ENCODE measurements at regions not wholly inside any gene's neighbourhood (a gene's known extent, or its start where the extent isn't known, plus 50 kb on each side); places are given as distances from the start of the nearest gene placed in this dataset.

DNA sequence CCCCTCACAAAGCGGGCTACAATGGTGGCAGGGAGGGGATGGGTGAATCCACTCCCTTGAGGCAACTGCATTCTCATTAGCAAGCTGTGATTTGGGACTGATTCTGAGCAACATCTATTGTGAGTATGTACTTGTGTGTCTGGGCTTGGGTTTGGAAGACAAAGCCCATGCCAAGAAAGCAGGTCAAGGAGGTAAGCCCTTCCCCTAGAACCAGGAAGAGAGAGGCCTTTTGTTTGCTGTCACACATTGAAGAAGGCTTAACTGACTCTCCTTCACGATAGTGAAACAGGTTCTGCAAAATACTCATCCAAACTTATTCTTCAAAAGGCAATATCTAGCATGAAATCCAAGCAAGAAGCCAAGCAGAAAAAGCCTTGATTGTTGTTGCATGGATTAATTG lies 403.1 kb upstream of the ID4 start:
- Histone ChIP-seq H3K79me2 (ENCODE audit: low read length) (no peaks in the 10 kb centered on the region), H3K27me3 (ENCODE audit: low read length) (no peaks in the 10 kb centered on the region), H3K9ac (ENCODE audit: low read length) (no peak overlapping the region), H2AFZ (ENCODE audit: low read length) (no peak overlapping the region), H3F3A (ENCODE audit: low read length, unreplicated experiment) (no peaks in the 10 kb centered on the region), H3K9me2 (replicated peaks; ENCODE audit: low read length) (no peaks in the 10 kb centered on the region), H3K4me1 (ENCODE audit: insufficient read depth, low read length) (peaks cover 11% of the 10 kb centered on the region), H3K36me3 (ENCODE audit: low read depth, low read length) (no peaks in the 10 kb centered on the region), H3K27ac (ENCODE audit: low read length) (no peak overlapping the region), H3K4me3 (ENCODE audit: low read length) (no peak overlapping the region), H3K4me2 (ENCODE audit: low read length) (no peak overlapping the region), H4K20me1 (ENCODE audit: low read length) (no peaks in the 10 kb centered on the region), H3K9me3 (ENCODE audit: low read length) (no peaks in the 10 kb centered on the region)
- TF ChIP-seq EZH2phosphoT487 (IDR thresholded peaks at IDR 0.05; ENCODE audit: borderline replicate concordance, low read length), result no peak
- TF ChIP-seq, protein P1, sequence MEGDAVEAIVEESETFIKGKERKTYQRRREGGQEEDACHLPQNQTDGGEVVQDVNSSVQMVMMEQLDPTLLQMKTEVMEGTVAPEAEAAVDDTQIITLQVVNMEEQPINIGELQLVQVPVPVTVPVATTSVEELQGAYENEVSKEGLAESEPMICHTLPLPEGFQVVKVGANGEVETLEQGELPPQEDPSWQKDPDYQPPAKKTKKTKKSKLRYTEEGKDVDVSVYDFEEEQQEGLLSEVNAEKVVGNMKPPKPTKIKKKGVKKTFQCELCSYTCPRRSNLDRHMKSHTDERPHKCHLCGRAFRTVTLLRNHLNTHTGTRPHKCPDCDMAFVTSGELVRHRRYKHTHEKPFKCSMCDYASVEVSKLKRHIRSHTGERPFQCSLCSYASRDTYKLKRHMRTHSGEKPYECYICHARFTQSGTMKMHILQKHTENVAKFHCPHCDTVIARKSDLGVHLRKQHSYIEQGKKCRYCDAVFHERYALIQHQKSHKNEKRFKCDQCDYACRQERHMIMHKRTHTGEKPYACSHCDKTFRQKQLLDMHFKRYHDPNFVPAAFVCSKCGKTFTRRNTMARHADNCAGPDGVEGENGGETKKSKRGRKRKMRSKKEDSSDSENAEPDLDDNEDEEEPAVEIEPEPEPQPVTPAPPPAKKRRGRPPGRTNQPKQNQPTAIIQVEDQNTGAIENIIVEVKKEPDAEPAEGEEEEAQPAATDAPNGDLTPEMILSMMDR (conservative IDR thresholded peaks at IDR 0.05; ENCODE audit: low read depth, low read length), result no peak
- no peak for TF ChIP-seq EZH2 (IDR thresholded peaks at IDR 0.05; ENCODE audit: low read length, unreplicated experiment)
- CTCF ChIA-PET, result no interaction called here
- intact Hi-C loops (cut with micrococcal nuclease), result no loop called here
- POLR2A ChIA-PET (ENCODE audit: unreplicated experiment), result no interaction called here
- ATAC-seq (no peak), DNase-seq (no peak)
- BruUV-seq (replicated peaks), result no TSS peak

DNA sequence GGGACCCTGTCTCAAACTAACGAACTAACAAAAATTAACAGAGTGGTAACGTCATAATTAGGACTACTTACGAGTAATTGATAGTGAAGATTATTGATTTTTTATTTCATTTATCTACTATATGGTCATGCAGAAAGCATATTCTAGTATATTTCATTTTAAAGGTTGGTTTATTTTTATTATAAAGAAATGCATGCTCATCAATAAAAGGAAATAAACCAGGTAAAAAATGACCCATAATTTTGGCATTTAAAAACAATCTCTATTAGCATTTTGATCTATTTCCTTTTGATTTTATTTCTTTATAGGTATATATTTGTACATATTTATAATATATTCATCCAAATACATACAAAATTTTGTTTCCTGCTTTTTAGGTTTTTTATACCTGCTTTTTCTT lies 401.4 kb upstream of the ID4 start:
- POLR2A ChIA-PET (ENCODE audit: unreplicated experiment), result no interaction called here
- Histone ChIP-seq H3K4me2 (ENCODE audit: low read length) (no peak overlapping the region), H3F3A (ENCODE audit: low read length, unreplicated experiment) (no peaks in the 10 kb centered on the region), H3K9me2 (replicated peaks; ENCODE audit: low read length) (no peaks in the 10 kb centered on the region), H3K79me2 (ENCODE audit: low read length) (no peaks in the 10 kb centered on the region), H4K20me1 (ENCODE audit: low read length) (no peaks in the 10 kb centered on the region), H3K9ac (ENCODE audit: low read length) (no peak overlapping the region), H3K27ac (ENCODE audit: low read length) (no peak overlapping the region), H3K4me1 (ENCODE audit: insufficient read depth, low read length) (peaks cover 11% of the 10 kb centered on the region), H3K9me3 (ENCODE audit: low read length) (no peaks in the 10 kb centered on the region), H3K4me3 (ENCODE audit: low read length) (no peak overlapping the region), H3K36me3 (ENCODE audit: low read depth, low read length) (no peaks in the 10 kb centered on the region), H3K27me3 (ENCODE audit: low read length) (no peaks in the 10 kb centered on the region), H2AFZ (ENCODE audit: low read length) (no peak overlapping the region)
- BruUV-seq (replicated peaks), result no TSS peak
- CTCF ChIA-PET, result no interaction called here
- DNase-seq (no peak), ATAC-seq (no peak)
- TF ChIP-seq EZH2 (IDR thresholded peaks at IDR 0.05; ENCODE audit: low read length, unreplicated experiment), result no peak
- no peak for TF ChIP-seq EZH2phosphoT487 (IDR thresholded peaks at IDR 0.05; ENCODE audit: borderline replicate concordance, low read length)
- TF ChIP-seq, protein P1 (conservative IDR thresholded peaks at IDR 0.05; ENCODE audit: low read depth, low read length), result no peak
- intact Hi-C loops (cut with micrococcal nuclease), result no loop called here

DNA sequence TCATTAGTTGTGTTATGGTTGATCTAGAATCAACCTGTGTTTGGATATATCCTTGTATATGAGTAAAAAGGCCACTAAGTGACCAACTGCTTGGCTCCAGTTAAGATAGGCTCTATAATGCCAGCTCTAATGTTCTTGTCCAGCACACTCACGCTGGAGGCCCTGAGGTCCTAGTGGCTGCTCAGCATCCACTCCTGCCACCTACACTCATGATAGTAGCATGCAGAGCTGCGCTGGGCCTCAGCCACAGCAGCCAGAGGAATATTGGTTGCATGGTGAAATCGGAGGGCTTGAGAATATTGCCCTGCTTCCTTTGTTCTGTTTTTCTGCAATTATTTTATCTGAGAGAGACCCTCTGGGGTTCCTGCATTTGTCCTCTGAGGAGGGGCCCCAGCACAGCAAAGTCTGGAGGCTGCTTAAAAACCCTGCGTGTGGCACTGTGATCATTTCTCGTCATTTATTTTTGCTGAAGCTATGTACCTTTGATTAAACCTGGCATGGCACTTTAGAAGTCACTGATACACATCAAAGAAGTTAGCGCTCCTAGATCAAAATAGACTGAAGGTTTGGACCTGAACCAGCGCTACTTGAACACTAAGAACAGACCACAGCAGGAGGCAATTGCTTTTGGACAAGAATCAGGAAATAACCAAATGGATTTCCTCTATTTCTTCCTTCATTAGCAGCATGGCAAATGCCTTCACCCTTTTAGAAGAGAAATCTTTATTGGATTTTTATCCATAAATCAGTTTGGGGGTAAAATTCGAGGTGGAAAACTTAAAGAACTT lies 398.4 kb upstream of the ID4 start:
- no peaks in the 10 kb centered on the region for H3K79me2 ChIP-seq (ENCODE audit: low read length)
- H3K4me2 ChIP-seq (ENCODE audit: low read length), result no peak overlapping the region
- ChIA-PET CTCF (no interaction called here), POLR2A (ENCODE audit: unreplicated experiment) (no interaction called here)
- no peaks in the 10 kb centered on the region for H3K9me2 ChIP-seq (replicated peaks; ENCODE audit: low read length)
- TF ChIP-seq EZH2 (IDR thresholded peaks at IDR 0.05; ENCODE audit: low read length, unreplicated experiment) (no peak), EZH2phosphoT487 (IDR thresholded peaks at IDR 0.05; ENCODE audit: borderline replicate concordance, low read length) (no peak)
- TF ChIP-seq, protein P1 (conservative IDR thresholded peaks at IDR 0.05; ENCODE audit: low read depth, low read length), result no peak
- no peak for ATAC-seq
- H4K20me1 ChIP-seq (ENCODE audit: low read length), result no peaks in the 10 kb centered on the region
- H3K9ac ChIP-seq (ENCODE audit: low read length), result no peak overlapping the region
- H3K4me3 ChIP-seq (ENCODE audit: low read length), result no peak overlapping the region
- H3K9me3 ChIP-seq (ENCODE audit: low read length), result no peaks in the 10 kb centered on the region
- no peak for DNase-seq
- H3K27ac ChIP-seq (ENCODE audit: low read length), result no peak overlapping the region
- no peaks in the 10 kb centered on the region for H3K4me1 ChIP-seq (ENCODE audit: insufficient read depth, low read length)
- BruUV-seq (replicated peaks), result no TSS peak
- H2AFZ ChIP-seq (ENCODE audit: low read length), result no peak overlapping the region
- H3K36me3 ChIP-seq (ENCODE audit: low read depth, low read length), result no peaks in the 10 kb centered on the region
- no peaks in the 10 kb centered on the region for H3K27me3 ChIP-seq (ENCODE audit: low read length)
- intact Hi-C loops (cut with micrococcal nuclease), result no loop called here
- no peaks in the 10 kb centered on the region for H3F3A ChIP-seq (ENCODE audit: low read length, unreplicated experiment)

Measured in PC-3 (cell line).